ENCODE measurements at regions not wholly inside any gene's neighbourhood (a gene's known extent, or its start where the extent isn't known, plus 50 kb on each side); places are given as distances from the start of the nearest gene placed in this dataset.
A peak's percentile ranks its signal among the peaks of the same experiment; 100 is the strongest.

GRCh38 chr10:8386781-8387180 lies 332.3 kb downstream of the GATA3 start:
- Histone ChIP-seq H3K9ac (ENCODE audit: control insufficient read depth, extremely low read depth, insufficient read depth, low read length) (no peak overlapping the region), H3K27ac (ENCODE audit: control insufficient read depth, insufficient read depth, low read length) (no peak overlapping the region), H2AFZ (ENCODE audit: control insufficient read depth, low read length) (no peak overlapping the region), H3K27me3 (ENCODE audit: control insufficient read depth, extremely low read depth, insufficient read depth, low read length) (no peaks in the 10 kb centered on the region), H3K4me1 (ENCODE audit: control insufficient read depth, extremely low read depth, insufficient read depth, low read length) (peaks cover 9% of the 10 kb centered on the region), H4K20me1 (ENCODE audit: control insufficient read depth, extremely low read depth, insufficient read depth, low read length) (no peaks in the 10 kb centered on the region), H3K4me3 (ENCODE audit: control insufficient read depth in 2 of 3, extremely low read depth in 1 of 3, insufficient read depth in 2 of 3, low read depth in 1 of 3, low read length in 3 of 3) (no peak overlapping the region), H3K4me2 (ENCODE audit: control insufficient read depth, extremely low read depth, insufficient read depth, low read depth, low read length) (no peak overlapping the region), H3K36me3 (ENCODE audit: control insufficient read depth in 2 of 2, extremely low read depth in 1 of 2, insufficient read depth in 2 of 2, low read length in 2 of 2) (no peaks in the 10 kb centered on the region), H3K9me3 (ENCODE audit: control insufficient read depth, low read depth, low read length) (no peaks in the 10 kb centered on the region), H3K9me1 (ENCODE audit: control insufficient read depth, extremely low read depth, insufficient read depth, low read length) (no peaks in the 10 kb centered on the region), H3K79me2 (ENCODE audit: control insufficient read depth, insufficient read depth, low read length) (no peaks in the 10 kb centered on the region)
- FAIRE-seq (no peak), DNase-seq (ENCODE audit: low read depth, low spot score) (no peak)
- dilution Hi-C loops (cut with MboI; ENCODE audit: extremely low pct_ligation_motif_present, low sequenced_read_pairs) = no loop called here
- TF ChIP-seq CTCF (optimal IDR thresholded peaks at IDR 0.05 in 1 of 3, IDR thresholded peaks at IDR 0.05 in 1 of 3, conservative IDR thresholded peaks at IDR 0.05 in 1 of 3; ENCODE audit: extremely low read depth in 1 of 3, insufficient read depth in 2 of 3, low read length in 3 of 3) = no peak
- TF ChIP-seq EZH2 (IDR thresholded peaks at IDR 0.05; ENCODE audit: low read length) = no peak

- Histone ChIP-seq H2AFZ (ENCODE audit: control insufficient read depth, low read length) (no peak overlapping the region), H3K4me2 (ENCODE audit: control insufficient read depth, extremely low read depth, insufficient read depth, low read depth, low read length) (peak overlapping the region; percentile 45), H4K20me1 (ENCODE audit: control insufficient read depth, extremely low read depth, insufficient read depth, low read length) (no peaks in the 10 kb centered on the region), H3K9me3 (ENCODE audit: control insufficient read depth, low read depth, low read length) (no peaks in the 10 kb centered on the region), H3K4me3 (ENCODE audit: control insufficient read depth in 2 of 3, extremely low read depth in 1 of 3, insufficient read depth in 2 of 3, low read depth in 1 of 3, low read length in 3 of 3) (no peak overlapping the region), H3K4me1 (ENCODE audit: control insufficient read depth, extremely low read depth, insufficient read depth, low read length) (peaks cover 24% of the 10 kb centered on the region), H3K79me2 (ENCODE audit: control insufficient read depth, insufficient read depth, low read length) (no peaks in the 10 kb centered on the region), H3K27me3 (ENCODE audit: control insufficient read depth, extremely low read depth, insufficient read depth, low read length) (no peaks in the 10 kb centered on the region), H3K27ac (ENCODE audit: control insufficient read depth, insufficient read depth, low read length) (peak overlapping the region; percentile 36), H3K36me3 (ENCODE audit: control insufficient read depth in 2 of 2, extremely low read depth in 1 of 2, insufficient read depth in 2 of 2, low read length in 2 of 2) (no peaks in the 10 kb centered on the region), H3K9me1 (ENCODE audit: control insufficient read depth, extremely low read depth, insufficient read depth, low read length) (no peaks in the 10 kb centered on the region), H3K9ac (ENCODE audit: control insufficient read depth, extremely low read depth, insufficient read depth, low read length) (no peak overlapping the region)
- DNase-seq (ENCODE audit: low read depth, low spot score) (peak; percentile 44), FAIRE-seq (peak; percentile 98)
- dilution Hi-C loops (cut with MboI; ENCODE audit: extremely low pct_ligation_motif_present, low sequenced_read_pairs) = no loop called here
- TF ChIP-seq EZH2 (IDR thresholded peaks at IDR 0.05; ENCODE audit: low read length) = no peak
- TF ChIP-seq CTCF (optimal IDR thresholded peaks at IDR 0.05 in 1 of 3, IDR thresholded peaks at IDR 0.05 in 1 of 3, conservative IDR thresholded peaks at IDR 0.05 in 1 of 3; ENCODE audit: extremely low read depth in 1 of 3, insufficient read depth in 2 of 3, low read length in 3 of 3) = no peak
Measured at GRCh38 chr10:8389630-8390029, 335.1 kb downstream of the GATA3 start.
